ENCODE measurements at regions not wholly inside any gene's neighbourhood (a gene's known extent, or its start where the extent isn't known, plus 50 kb on each side); places are given as distances from the start of the nearest gene placed in this dataset.

- Histone ChIP-seq H3K4me1 (peaks cover 0 to 14% (median 0%) of the 10 kb centered on the region in 3 donors), H3K36me3 (no peaks in the 10 kb centered on the region), H3K4me3 (no peak overlapping the region), H3K9me3 (no peaks in the 10 kb centered on the region), H3K27me3 (no peaks in the 10 kb centered on the region), H3K27ac (no peak overlapping the region)
- ATAC-seq = no peak
- 93% methylated on average over 7 of the region's 8 CpGs; no CpG with 5 or more reads in 1 of the 2 donors for WGBS, 2 donors (ENCODE audit: low coverage in 1 of 2)
- TF ChIP-seq CTCF (IDR thresholded peaks at IDR 0.05) (no peak), POLR2A (IDR thresholded peaks at IDR 0.05) (no peak), POLR2AphosphoS5 (IDR thresholded peaks at IDR 0.05) (no peak), EP300 (IDR thresholded peaks at IDR 0.05) (no peak)
Measured at GRCh38 chr18:22325396-22325795, 92.3 kb downstream of the CTAGE1 start.

- no peaks in the 10 kb centered on the region for H3K9me3 ChIP-seq
- ATAC-seq = peak; percentile 45
- peak overlapping the region in 1 of 2 donors; percentile 14 for H3K4me3 ChIP-seq
- H3K4me1 ChIP-seq = peaks cover 0 to 14% (median 0%) of the 10 kb centered on the region in 3 donors
- H3K27me3 ChIP-seq = no peaks in the 10 kb centered on the region
- 36 to 37% methylated on average over 7 to 13 of the region's 30 CpGs for whole genome bisulfite sequencing, 2 donors (ENCODE audit: low coverage in 1 of 2)
- H3K36me3 ChIP-seq = no peaks in the 10 kb centered on the region
- TF ChIP-seq POLR2A (IDR thresholded peaks at IDR 0.05) = no peak
- TF ChIP-seq POLR2AphosphoS5 (IDR thresholded peaks at IDR 0.05) = no peak
- TF ChIP-seq EP300 (IDR thresholded peaks at IDR 0.05) = no peak
- peak in 1 of 4 experiments; percentile 17 for TF ChIP-seq CTCF (IDR thresholded peaks at IDR 0.05)
- no peak overlapping the region for H3K27ac ChIP-seq
Measured at GRCh38 chr18:22324191-22325131, 93.3 kb downstream of the CTAGE1 start.

GRCh38 chr18:22322243-22322691, 95.4 kb downstream of the CTAGE1 start:
- 50 to 69% methylated on average over 7 of the region's 7 CpGs for WGBS, 2 donors (ENCODE audit: low coverage in 1 of 2)
- Histone ChIP-seq H3K9me3 (no peaks in the 10 kb centered on the region), H3K27me3 (no peaks in the 10 kb centered on the region), H3K4me1 (peaks cover 0 to 14% (median 0%) of the 10 kb centered on the region in 3 donors), H3K27ac (peak overlapping the region in 3 of 4 donors; percentile 54 to 70 (median 65)), H3K4me3 (no peak overlapping the region), H3K36me3 (no peaks in the 10 kb centered on the region)
- ATAC-seq = peak; percentile 72
- TF ChIP-seq EP300 (IDR thresholded peaks at IDR 0.05) (no peak), POLR2AphosphoS5 (IDR thresholded peaks at IDR 0.05) (peak; percentile 16)

GRCh38 chr18:22320771-22321170, 96.9 kb downstream of the CTAGE1 start:
- peaks cover 0 to 14% (median 0%) of the 10 kb centered on the region in 3 donors for H3K4me1 ChIP-seq
- TF ChIP-seq EP300 (IDR thresholded peaks at IDR 0.05) (no peak), POLR2AphosphoS5 (IDR thresholded peaks at IDR 0.05) (no peak), POLR2A (IDR thresholded peaks at IDR 0.05) (no peak), CTCF (IDR thresholded peaks at IDR 0.05) (no peak)
- H3K27me3 ChIP-seq = no peaks in the 10 kb centered on the region
- H3K27ac ChIP-seq = no peak overlapping the region
- no peak for ATAC-seq
- no peak overlapping the region for H3K4me3 ChIP-seq
- H3K9me3 ChIP-seq = no peaks in the 10 kb centered on the region
- H3K36me3 ChIP-seq = no peaks in the 10 kb centered on the region
- 87 to 98% methylated on average over 2 to 3 of the region's 3 CpGs for WGBS, 2 donors (ENCODE audit: low coverage in 1 of 2)

- no peak for ATAC-seq
- Histone ChIP-seq H3K4me1 (peaks cover 0 to 14% (median 0%) of the 10 kb centered on the region in 3 donors), H3K36me3 (no peaks in the 10 kb centered on the region), H3K27me3 (no peaks in the 10 kb centered on the region), H3K4me3 (no peak overlapping the region), H3K9me3 (no peaks in the 10 kb centered on the region), H3K27ac (no peak overlapping the region)
- TF ChIP-seq CTCF (IDR thresholded peaks at IDR 0.05) (no peak), POLR2AphosphoS5 (IDR thresholded peaks at IDR 0.05) (no peak), EP300 (IDR thresholded peaks at IDR 0.05) (no peak), POLR2A (IDR thresholded peaks at IDR 0.05) (no peak)
- WGBS, 2 donors (ENCODE audit: low coverage in 1 of 2) = 88 to 100% methylated on average over 1 to 4 of the region's 4 CpGs
Measured at GRCh38 chr18:22320155-22320554, 97.6 kb downstream of the CTAGE1 start.

All from gastroesophageal sphincter (tissue), 4 donors.